ENCODE measurements at regions not wholly inside any gene's neighbourhood (a gene's known extent, or its start where the extent isn't known, plus 50 kb on each side); places are given as distances from the start of the nearest gene placed in this dataset.

GRCh38 chr1:73804935-73805334 lies 393.0 kb downstream of the LRRIQ3 start:
- H3K27ac ChIP-seq (ENCODE audit: low read length in 2 of 2), result no peak overlapping the region
- H4K20me1 ChIP-seq (ENCODE audit: control insufficient read depth, insufficient read depth, low read length, poor library complexity, severe bottlenecking), result no peaks in the 10 kb centered on the region
- Mint-ChIP-seq H3K9me3 (ENCODE audit: insufficient read depth) (peaks cover 3% of the 10 kb centered on the region), H3K4me1 (no peaks in the 10 kb centered on the region), H3K27me3 (no peaks in the 10 kb centered on the region), H3K4me3 (no peak overlapping the region), H3K27ac (no peak overlapping the region)
- POLR2A ChIA-PET, result no interaction called here
- no peaks in the 10 kb centered on the region for H3K79me2 ChIP-seq (ENCODE audit: control insufficient read depth, insufficient read depth, low read length)
- H2AFZ ChIP-seq (ENCODE audit: insufficient read depth, low read depth, low read length, poor library complexity, severe bottlenecking), result no peak overlapping the region
- WGBS (ENCODE audit: insufficient coverage), result no CpG with 5 or more reads among the region's 3 CpGs
- no peaks in the 10 kb centered on the region for H3K36me3 ChIP-seq (replicated peaks in 1 of 2; ENCODE audit: control extremely low read depth in 1 of 2, control insufficient read depth in 1 of 2, extremely low read depth in 1 of 2, insufficient read depth in 2 of 2, low read length in 1 of 2)
- H3K4me2 ChIP-seq (replicated peaks; ENCODE audit: low read depth, low read length, poor library complexity, severe bottlenecking), result no peak overlapping the region
- intact Hi-C loops (cut with micrococcal nuclease), result no loop called here
- no peak for TF ChIP-seq EZH2 (IDR thresholded peaks at IDR 0.05; ENCODE audit: borderline replicate concordance, insufficient read depth, low read depth, low read length, poor library complexity, severe bottlenecking)
- no peak for TF ChIP-seq CTCF (IDR thresholded peaks at IDR 0.05)
- no peak overlapping the region for H3K9ac ChIP-seq (ENCODE audit: low read length)
- H3K4me1 ChIP-seq (ENCODE audit: control insufficient read depth in 2 of 2, insufficient read depth in 2 of 2, low read length in 2 of 2), result no peaks in the 10 kb centered on the region
- no peaks in the 10 kb centered on the region for H3K9me3 ChIP-seq (ENCODE audit: control extremely low read depth in 1 of 3, control insufficient read depth in 2 of 3, insufficient read depth in 1 of 3, low read length in 2 of 3)
- DNase-seq, result no peak
- no peak for ATAC-seq (ENCODE audit: low read depth)
- CTCF ChIA-PET, result no interaction called here
- no peak overlapping the region for H3K4me3 ChIP-seq (ENCODE audit: control extremely low read depth in 1 of 5, extremely low read depth in 1 of 5, insufficient read depth in 1 of 5, low read depth in 2 of 5, low read length in 4 of 5)
- H3K27me3 ChIP-seq (replicated peaks in 1 of 4; ENCODE audit: control extremely low read depth in 1 of 4, control insufficient read depth in 3 of 4, insufficient read depth in 4 of 4, low read length in 3 of 4), result no peaks in the 10 kb centered on the region

DNA sequence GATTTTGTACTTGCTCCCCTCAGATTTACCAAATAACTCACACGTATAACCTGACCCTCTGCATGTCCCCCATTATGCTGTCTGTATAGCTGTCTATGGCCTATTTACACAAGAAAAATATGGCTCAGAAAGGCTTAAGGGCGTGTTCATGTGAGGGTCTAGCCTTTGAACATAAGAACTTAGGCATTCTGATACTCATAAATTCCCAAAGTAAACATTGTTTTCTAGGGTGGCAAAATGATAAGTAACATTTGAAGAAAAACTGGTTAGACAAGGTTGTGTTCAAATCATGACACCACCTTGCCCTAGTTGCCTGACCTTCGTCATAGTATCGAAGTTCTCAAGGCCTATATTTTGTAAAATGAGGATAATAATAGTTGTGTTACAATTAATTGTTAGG lies 394.6 kb downstream of the LRRIQ3 start:
- no CpG with 5 or more reads among the region's 4 CpGs for WGBS (ENCODE audit: insufficient coverage)
- no peak overlapping the region for H2AFZ ChIP-seq (ENCODE audit: insufficient read depth, low read depth, low read length, poor library complexity, severe bottlenecking)
- TF ChIP-seq EZH2 (IDR thresholded peaks at IDR 0.05; ENCODE audit: borderline replicate concordance, insufficient read depth, low read depth, low read length, poor library complexity, severe bottlenecking) (no peak), CTCF (IDR thresholded peaks at IDR 0.05) (no peak)

More for the DNA sequence above, 394.6 kb downstream of the LRRIQ3 start:
- Mint-ChIP-seq H3K9me3 (ENCODE audit: insufficient read depth) (no peaks in the 10 kb centered on the region), H3K4me3 (no peak overlapping the region), H3K4me1 (no peaks in the 10 kb centered on the region), H3K27ac (no peak overlapping the region), H3K27me3 (no peaks in the 10 kb centered on the region)
- Histone ChIP-seq H3K4me1 (ENCODE audit: control insufficient read depth in 2 of 2, insufficient read depth in 2 of 2, low read length in 2 of 2) (no peaks in the 10 kb centered on the region), H4K20me1 (ENCODE audit: control insufficient read depth, insufficient read depth, low read length, poor library complexity, severe bottlenecking) (no peaks in the 10 kb centered on the region), H3K36me3 (replicated peaks in 1 of 2; ENCODE audit: control extremely low read depth in 1 of 2, control insufficient read depth in 1 of 2, extremely low read depth in 1 of 2, insufficient read depth in 2 of 2, low read length in 1 of 2) (no peaks in the 10 kb centered on the region), H3K4me3 (ENCODE audit: control extremely low read depth in 1 of 5, extremely low read depth in 1 of 5, insufficient read depth in 1 of 5, low read depth in 2 of 5, low read length in 4 of 5) (no peak overlapping the region), H3K27me3 (replicated peaks in 1 of 4; ENCODE audit: control extremely low read depth in 1 of 4, control insufficient read depth in 3 of 4, insufficient read depth in 4 of 4, low read length in 3 of 4) (no peaks in the 10 kb centered on the region), H3K9me3 (ENCODE audit: control extremely low read depth in 1 of 3, control insufficient read depth in 2 of 3, insufficient read depth in 1 of 3, low read length in 2 of 3) (no peaks in the 10 kb centered on the region), H3K4me2 (replicated peaks; ENCODE audit: low read depth, low read length, poor library complexity, severe bottlenecking) (no peak overlapping the region), H3K79me2 (ENCODE audit: control insufficient read depth, insufficient read depth, low read length) (no peaks in the 10 kb centered on the region), H3K9ac (ENCODE audit: low read length) (no peak overlapping the region), H3K27ac (ENCODE audit: low read length in 2 of 2) (no peak overlapping the region)
- DNase-seq (no peak), ATAC-seq (ENCODE audit: low read depth) (no peak)
- intact Hi-C loops (cut with micrococcal nuclease), result no loop called here
- CTCF ChIA-PET, result no interaction called here
- POLR2A ChIA-PET, result no interaction called here

All from B cell (primary cell).